HFF-Myc (cell line): ENCODE measurements at regions not wholly inside any gene's neighbourhood (a gene's known extent, or its start where the extent isn't known, plus 50 kb on each side); places are given as distances from the start of the nearest gene placed in this dataset.
"Not testable (repeated sequence)": the region's sequence is repeated elsewhere in the genome, so short reads cannot be mapped to it uniquely, and the experiment has no call there.

Source experiments
- DNase-seq: peaks from one replicate; pipeline ENCODE4 v3.0.0-alpha.2; 2011; ENCODE audit warnings: low read depth; ENCODE audit errors: extremely low read depth
- H3K4me3 ChIP-seq: replicated peaks from 2 replicates; pipeline ENCODE4 v1.5.1; 2011; ENCODE audit warnings: low read depth, mild to moderate bottlenecking, control low read depth, low read length
- TF ChIP-seq, protein P1 (sequence below): IDR thresholded peaks from 2 replicates; pipeline ENCODE4 v1.5.1; 2012; ENCODE audit warnings: mild to moderate bottlenecking, low read depth, low read length, control low read depth; ENCODE audit errors: missing control alignments

DNA sequence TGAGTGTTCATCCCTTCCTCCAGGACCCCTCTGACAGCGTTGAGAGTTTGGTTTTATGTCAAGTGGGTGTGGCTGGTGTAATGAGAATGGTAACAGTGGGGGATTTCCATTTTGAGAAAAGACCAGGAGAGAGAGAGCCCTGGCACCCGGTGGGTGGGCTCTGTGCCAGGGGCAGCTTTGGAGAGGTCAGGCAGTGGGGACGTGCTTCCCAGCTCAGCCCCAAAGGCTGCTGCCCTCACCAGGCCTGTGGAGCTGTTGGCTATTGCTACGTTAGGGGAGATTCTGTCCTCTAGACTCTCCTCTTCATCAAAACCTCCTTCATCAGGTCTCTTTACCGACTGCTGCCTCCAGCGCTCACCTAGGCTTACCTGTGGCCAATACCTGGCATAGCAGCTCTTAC, 176.3 kb downstream of the PTPRU start:
- no peak for DNase-seq
- TF ChIP-seq, protein P1, sequence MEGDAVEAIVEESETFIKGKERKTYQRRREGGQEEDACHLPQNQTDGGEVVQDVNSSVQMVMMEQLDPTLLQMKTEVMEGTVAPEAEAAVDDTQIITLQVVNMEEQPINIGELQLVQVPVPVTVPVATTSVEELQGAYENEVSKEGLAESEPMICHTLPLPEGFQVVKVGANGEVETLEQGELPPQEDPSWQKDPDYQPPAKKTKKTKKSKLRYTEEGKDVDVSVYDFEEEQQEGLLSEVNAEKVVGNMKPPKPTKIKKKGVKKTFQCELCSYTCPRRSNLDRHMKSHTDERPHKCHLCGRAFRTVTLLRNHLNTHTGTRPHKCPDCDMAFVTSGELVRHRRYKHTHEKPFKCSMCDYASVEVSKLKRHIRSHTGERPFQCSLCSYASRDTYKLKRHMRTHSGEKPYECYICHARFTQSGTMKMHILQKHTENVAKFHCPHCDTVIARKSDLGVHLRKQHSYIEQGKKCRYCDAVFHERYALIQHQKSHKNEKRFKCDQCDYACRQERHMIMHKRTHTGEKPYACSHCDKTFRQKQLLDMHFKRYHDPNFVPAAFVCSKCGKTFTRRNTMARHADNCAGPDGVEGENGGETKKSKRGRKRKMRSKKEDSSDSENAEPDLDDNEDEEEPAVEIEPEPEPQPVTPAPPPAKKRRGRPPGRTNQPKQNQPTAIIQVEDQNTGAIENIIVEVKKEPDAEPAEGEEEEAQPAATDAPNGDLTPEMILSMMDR, result no peak
- no peak overlapping the region for H3K4me3 ChIP-seq

DNA sequence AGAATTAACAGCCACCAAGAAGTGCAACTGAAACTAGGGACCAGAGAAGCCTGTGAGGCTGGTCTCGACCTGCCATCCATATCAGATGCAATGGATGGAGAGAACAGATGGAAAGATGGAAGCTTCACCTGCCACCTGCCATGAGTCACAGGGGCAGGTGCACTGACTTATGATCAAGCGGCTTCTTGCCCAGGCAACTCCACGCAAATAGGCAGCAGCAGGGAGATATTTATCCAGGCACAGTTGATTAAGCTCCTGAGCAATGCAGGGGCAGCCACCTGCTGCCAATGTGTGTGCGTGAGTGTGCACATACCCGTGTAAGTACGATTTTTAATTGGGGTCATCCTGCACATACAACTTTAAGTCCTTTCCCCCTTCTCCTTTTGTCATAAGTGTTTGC, 174.2 kb downstream of the PTPRU start:
- no peak overlapping the region for H3K4me3 ChIP-seq
- no peak for DNase-seq
- TF ChIP-seq, protein P1, result no peak

DNA sequence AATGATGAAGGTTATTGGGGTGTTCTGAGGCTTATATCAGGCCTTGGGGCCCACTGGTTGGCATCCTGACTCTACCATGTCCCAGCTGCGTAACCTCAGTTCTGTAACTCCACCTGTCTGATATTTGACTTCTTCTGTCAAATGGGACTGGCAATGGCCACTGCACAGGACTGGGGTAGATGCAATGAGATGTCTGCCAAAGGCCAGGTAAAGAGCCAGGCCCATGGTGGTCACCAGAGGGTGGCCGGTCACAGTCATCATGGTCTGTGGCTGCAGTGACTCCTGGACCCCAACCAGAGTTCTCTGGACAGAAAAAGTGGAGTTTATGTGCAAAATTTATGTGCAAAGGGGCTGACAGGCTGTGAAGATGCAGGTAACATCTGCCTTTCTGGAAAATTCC, 173.3 kb downstream of the PTPRU start:
- TF ChIP-seq, protein P1, result no peak
- DNase-seq, result no peak
- H3K4me3 ChIP-seq, result no peak overlapping the region

GRCh38 chr1:29408831-29409605, 172.7 kb downstream of the PTPRU start:
- TF ChIP-seq, protein P1, result no peak
- DNase-seq, result no peak
- H3K4me3 ChIP-seq, result no peak overlapping the region

- TF ChIP-seq, protein P1, result no peak
- H3K4me3 ChIP-seq, result no peak overlapping the region
- no peak for DNase-seq
Measured at GRCh38 chr1:29406814-29407213, 170.5 kb downstream of the PTPRU start.

GRCh38 chr1:29400203-29400602, 163.9 kb downstream of the PTPRU start:
- H3K4me3 ChIP-seq, DNase-seq: not testable (repeated sequence)

DNA sequence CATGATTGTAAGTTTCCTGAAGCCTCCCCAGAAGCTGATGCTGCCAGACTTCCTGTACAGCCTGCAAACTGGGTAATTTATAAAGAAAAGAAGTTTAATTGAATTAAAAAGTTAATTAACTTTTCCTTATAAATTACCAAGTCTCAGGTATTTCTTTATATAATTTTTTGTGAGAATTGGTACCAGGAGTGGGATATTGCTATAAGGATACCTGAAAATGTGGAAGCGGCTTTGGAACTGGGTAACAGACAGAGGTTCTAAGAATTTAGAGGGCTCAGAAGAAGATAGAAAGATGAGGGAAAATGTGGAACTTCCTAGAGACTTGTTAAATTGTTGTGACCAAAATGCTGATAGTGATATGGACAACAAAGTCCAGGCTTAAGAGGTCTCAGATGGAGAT, 163.1 kb downstream of the PTPRU start:
- H3K4me3 ChIP-seq, result no peak overlapping the region
- no peak for DNase-seq
- TF ChIP-seq, protein P1, result no peak
